GM23248 (cell line): ENCODE measurements at regions not wholly inside any gene's neighbourhood (a gene's known extent, or its start where the extent isn't known, plus 50 kb on each side); places are given as distances from the start of the nearest gene placed in this dataset.

ENCODE experiments used
- DNase-seq: peaks from one replicate; pipeline ENCODE4 v3.0.0-alpha.2; 2015
- H2AFZ ChIP-seq: fragments of 200-600 bp; sonication (generic); 2 replicates; pipeline ENCODE4 v1.6.1; 2016; ENCODE audit warnings: antibody characterized with exemption
- H3F3A ChIP-seq: fragments of 200-600 bp; sonication (generic); 2 replicates; pipeline ENCODE4 v1.6.1; 2016; ENCODE audit warnings: mild to moderate bottlenecking, antibody characterized with exemption, mixed run types; ENCODE audit not compliant: insufficient read depth
- H3K27ac ChIP-seq: fragments of 200-600 bp; sonication (generic); 2 replicates; pipeline ENCODE4 v1.5.1; 2016; ENCODE audit warnings: mild to moderate bottlenecking
- H3K27me3 ChIP-seq: fragments of 200-600 bp; sonication (generic); replicated peaks from 2 replicates; pipeline ENCODE4 v1.6.1; 2016; ENCODE audit warnings: mild to moderate bottlenecking; ENCODE audit not compliant: insufficient read depth
- H3K36me3 ChIP-seq: fragments of 200-600 bp; sonication (generic); 2 replicates; pipeline ENCODE4 v1.6.1; 2016; ENCODE audit warnings: low read depth, mild to moderate bottlenecking
- H3K4me1 ChIP-seq: fragments of 200-600 bp; sonication (generic); 2 replicates; pipeline ENCODE4 v1.6.1; 2016; ENCODE audit warnings: mild to moderate bottlenecking; ENCODE audit not compliant: insufficient read depth
- H3K4me2 ChIP-seq: fragments of 200-600 bp; sonication (generic); one replicate; pipeline ENCODE4 v1.6.1; 2016; ENCODE audit warnings: mild to moderate bottlenecking; ENCODE audit not compliant: unreplicated experiment
- H3K4me3 ChIP-seq: fragments of 200-600 bp; sonication (generic); 2 replicates; pipeline ENCODE4 v1.5.1; 2016; ENCODE audit warnings: mild to moderate bottlenecking
- H3K79me2 ChIP-seq: fragments of 200-600 bp; sonication (generic); 2 replicates; pipeline ENCODE4 v1.6.1; 2016; ENCODE audit warnings: mild to moderate bottlenecking; ENCODE audit not compliant: insufficient read depth
- H3K9ac ChIP-seq: fragments of 200-600 bp; sonication (generic); 2 replicates; pipeline ENCODE4 v1.6.1; 2016; ENCODE audit warnings: mild to moderate bottlenecking
- H3K9me2 ChIP-seq: fragments of 200-600 bp; sonication (generic); 2 replicates; pipeline ENCODE4 v1.6.1; 2016; ENCODE audit warnings: mixed run types, mild to moderate bottlenecking, moderate library complexity; ENCODE audit not compliant: insufficient read depth
- H3K9me3 ChIP-seq: fragments of 200-600 bp; sonication (generic); one replicate; pipeline ENCODE4 v1.6.1; 2017; ENCODE audit warnings: low read depth
- H4K20me1 ChIP-seq: fragments of 200-600 bp; sonication (generic); 2 replicates; pipeline ENCODE4 v1.6.0; 2016; ENCODE audit not compliant: insufficient read depth
- EZH2 ChIP-seq: fragments of 200-600 bp; sonication (generic); IDR thresholded peaks from 2 replicates; pipeline ENCODE4 v1.6.1; 2018; ENCODE audit warnings: antibody characterized with exemption, mild to moderate bottlenecking; ENCODE audit not compliant: insufficient read depth, poor library complexity, severe bottlenecking
- EZH2phosphoT487 ChIP-seq: fragments of 200-600 bp; sonication (generic); IDR thresholded peaks from 2 replicates; pipeline ENCODE4 v1.6.1; 2018; ENCODE audit warnings: antibody characterized with exemption, moderate library complexity, mild to moderate bottlenecking, low read depth; ENCODE audit not compliant: insufficient read depth
- WGBS, 2 experiments: methylation state at CpG; one replicate each; pipeline ENCODE4 v1.1.6; 2015 to 2017; ENCODE audit warnings: low lambda C conversion rate in 2 of 2, low coverage in 1 of 2; ENCODE audit errors: missing lambda C conversion rate in 2 of 2; 5-methylcytosine and 5-hydroxymethylcytosine counted together
- in situ Hi-C: fragments of 300-500 bp; cut with MboI; formaldehyde crosslinking; loops from 2 replicates; pipeline ENCODE4 v1.15.0; 2020

DNA sequence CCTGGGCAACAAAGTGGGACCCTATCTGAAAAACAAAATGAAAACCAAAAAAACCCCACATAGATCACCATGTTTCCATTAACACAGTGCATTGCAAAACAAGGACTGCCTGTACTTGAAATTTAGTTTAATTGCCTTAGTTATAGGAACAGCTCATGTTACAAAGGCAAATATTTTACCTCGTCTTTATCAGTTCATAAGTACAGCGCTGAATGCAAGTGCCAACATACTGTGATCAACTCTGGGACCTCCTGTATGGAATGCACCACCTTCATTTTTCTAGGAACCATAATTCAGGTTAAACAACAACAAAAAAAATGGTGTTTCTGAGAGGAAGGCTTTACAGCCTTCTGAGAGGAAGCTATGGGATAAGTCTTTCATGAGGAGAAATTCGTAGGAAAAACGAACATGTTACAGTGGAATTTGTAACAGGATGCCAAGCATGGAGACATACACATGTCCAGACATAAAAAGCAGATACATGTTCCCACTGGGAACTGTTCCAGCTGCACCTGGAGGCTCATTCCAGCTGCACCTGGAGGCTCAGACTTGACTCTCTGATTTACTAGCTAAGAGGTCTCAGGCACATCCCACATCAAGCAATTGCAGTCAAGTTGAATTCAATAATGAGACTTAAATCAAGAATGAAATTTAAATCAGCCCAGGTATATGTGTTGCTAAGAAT, 821.3 kb downstream of the NLGN4Y start:
- Histone ChIP-seq H3K36me3 (no peaks in the 10 kb centered on the region), H3K27ac (no peak overlapping the region), H4K20me1 (no peaks in the 10 kb centered on the region), H3K79me2 (no peaks in the 10 kb centered on the region), H3K9me3 (no peaks in the 10 kb centered on the region), H2AFZ (no peak overlapping the region), H3K9ac (no peak overlapping the region), H3K4me3 (no peak overlapping the region), H3F3A (no peaks in the 10 kb centered on the region), H3K4me2 (no peak overlapping the region), H3K9me2 (no peaks in the 10 kb centered on the region), H3K4me1 (no peaks in the 10 kb centered on the region), H3K27me3 (no peaks in the 10 kb centered on the region)
- TF ChIP-seq EZH2phosphoT487 (no peak), EZH2 (no peak)
- in situ Hi-C loops = no loop called here
- WGBS, 2 experiments = 1 to 5% methylated on average over 2 to 4 of the region's 4 CpGs
- no peak for DNase-seq

DNA sequence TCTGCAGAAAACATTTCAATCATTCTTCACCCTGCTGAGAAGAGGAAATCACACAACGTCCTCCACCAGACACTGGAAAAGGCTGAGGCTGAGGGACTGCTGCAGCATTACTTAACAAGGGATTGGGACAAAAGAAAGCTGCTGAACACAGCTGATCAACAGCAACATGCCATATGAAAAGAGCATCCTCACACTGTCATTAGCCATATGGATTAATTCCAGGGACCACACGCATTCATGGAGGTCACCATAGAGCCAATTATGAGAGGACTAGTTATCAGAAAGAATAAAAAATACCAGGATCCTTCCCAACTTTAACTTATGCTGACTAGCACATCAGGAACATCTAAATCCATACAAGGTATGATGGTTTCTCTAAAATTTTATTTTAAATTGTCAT, 825.0 kb downstream of the NLGN4Y start:
- Histone ChIP-seq H3K79me2 (no peaks in the 10 kb centered on the region), H3K27me3 (no peaks in the 10 kb centered on the region), H3K4me3 (no peak overlapping the region), H3K36me3 (no peaks in the 10 kb centered on the region), H3K9me3 (no peaks in the 10 kb centered on the region), H2AFZ (no peak overlapping the region), H3K9me2 (no peaks in the 10 kb centered on the region), H3K4me2 (no peak overlapping the region), H3K4me1 (no peaks in the 10 kb centered on the region), H4K20me1 (no peaks in the 10 kb centered on the region), H3K27ac (no peak overlapping the region), H3F3A (no peaks in the 10 kb centered on the region), H3K9ac (no peak overlapping the region)
- 0% methylated on average over 2 of the region's 2 CpGs for WGBS, 2 experiments
- TF ChIP-seq EZH2phosphoT487 = no peak
- TF ChIP-seq EZH2 = no peak
- in situ Hi-C loops = no loop called here
- no peak for DNase-seq

DNA sequence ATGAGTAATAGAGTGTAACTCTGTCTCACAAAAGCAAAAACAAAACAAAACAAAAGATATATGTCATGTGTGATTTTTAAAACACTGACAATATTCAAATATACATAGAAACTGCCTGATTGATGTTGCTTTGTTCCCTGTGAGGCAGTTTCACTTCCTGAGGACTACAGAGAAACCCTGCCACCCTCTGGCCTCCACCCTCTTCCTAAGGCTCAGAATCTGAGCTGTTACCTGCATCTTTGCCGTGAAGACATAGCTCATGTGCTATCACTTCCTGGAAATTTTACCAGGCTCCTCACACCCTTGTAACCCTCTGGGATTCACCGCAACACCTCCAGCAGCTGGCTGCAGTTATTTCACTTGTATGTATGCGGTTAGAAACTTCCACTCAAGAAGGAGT, 831.0 kb downstream of the NLGN4Y start:
- Histone ChIP-seq H3K9me3 (no peaks in the 10 kb centered on the region), H3K4me2 (no peak overlapping the region), H2AFZ (no peak overlapping the region), H3K9me2 (no peaks in the 10 kb centered on the region), H3F3A (no peaks in the 10 kb centered on the region), H3K4me1 (no peaks in the 10 kb centered on the region), H3K36me3 (no peaks in the 10 kb centered on the region), H3K4me3 (no peak overlapping the region), H3K27me3 (no peaks in the 10 kb centered on the region), H3K27ac (no peak overlapping the region), H3K9ac (no peak overlapping the region), H4K20me1 (no peaks in the 10 kb centered on the region), H3K79me2 (no peaks in the 10 kb centered on the region)
- peak; percentile 2 for DNase-seq
- in situ Hi-C loops = no loop called here
- TF ChIP-seq EZH2phosphoT487 (no peak), EZH2 (no peak)
- 12 to 16% methylated on average over 3 of the region's 3 CpGs for WGBS, 2 experiments

DNA sequence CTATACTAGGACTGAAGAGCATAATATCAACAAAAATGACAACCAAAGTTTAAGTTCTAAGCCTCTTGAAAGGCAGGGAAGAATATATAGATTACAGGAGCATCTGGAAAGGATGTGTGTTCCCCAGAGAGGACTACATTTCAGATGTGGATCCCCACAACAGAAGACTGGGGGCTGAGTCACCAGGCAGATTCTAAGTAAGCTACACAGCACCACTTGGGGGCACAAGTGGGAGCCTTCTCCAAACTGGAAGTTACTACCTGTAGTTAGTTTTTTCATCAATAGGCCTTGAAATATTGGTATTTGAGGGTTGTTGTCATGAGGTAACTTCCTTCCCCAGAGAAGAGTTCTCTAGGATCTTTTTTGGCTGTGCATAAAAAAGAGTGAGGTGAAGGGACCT, 836.1 kb downstream of the NLGN4Y start:
- Histone ChIP-seq H3K9me3 (no peaks in the 10 kb centered on the region), H2AFZ (no peak overlapping the region), H3K4me3 (no peak overlapping the region), H3K9me2 (no peaks in the 10 kb centered on the region), H3K79me2 (no peaks in the 10 kb centered on the region), H3K9ac (no peak overlapping the region), H3F3A (no peaks in the 10 kb centered on the region), H3K27ac (no peak overlapping the region), H3K36me3 (no peaks in the 10 kb centered on the region), H4K20me1 (no peaks in the 10 kb centered on the region), H3K4me2 (no peak overlapping the region), H3K4me1 (no peaks in the 10 kb centered on the region), H3K27me3 (no peaks in the 10 kb centered on the region)
- in situ Hi-C loops = no loop called here
- TF ChIP-seq EZH2phosphoT487 (no peak), EZH2 (no peak)
- DNase-seq = peak; percentile 15

DNA sequence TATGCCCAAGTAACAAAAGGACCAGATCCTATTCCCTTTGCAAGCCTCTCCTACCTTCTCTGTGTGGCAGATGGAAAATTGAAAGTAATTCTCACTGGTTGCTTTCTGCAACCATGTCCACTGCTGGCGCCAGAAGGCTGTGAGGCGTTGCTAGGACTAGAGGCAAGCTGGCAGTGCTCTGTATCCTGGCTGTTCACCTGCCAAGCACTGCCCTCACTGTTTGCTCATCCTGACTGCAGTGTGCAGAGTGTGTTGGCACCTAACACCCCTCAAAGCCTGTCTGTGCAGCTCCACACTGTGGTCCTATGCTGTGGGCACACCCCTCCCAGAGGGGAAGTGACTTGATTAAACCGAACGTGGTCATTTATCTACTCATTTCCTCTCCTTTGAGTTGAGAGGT, 840.7 kb downstream of the NLGN4Y start:
- no peak for DNase-seq
- Histone ChIP-seq H3K79me2 (no peaks in the 10 kb centered on the region), H3K4me3 (no peak overlapping the region), H4K20me1 (no peaks in the 10 kb centered on the region), H3K4me2 (no peak overlapping the region), H3K9me2 (no peaks in the 10 kb centered on the region), H3K36me3 (no peaks in the 10 kb centered on the region), H3F3A (no peaks in the 10 kb centered on the region), H2AFZ (no peak overlapping the region), H3K27me3 (no peaks in the 10 kb centered on the region), H3K9ac (no peak overlapping the region), H3K4me1 (no peaks in the 10 kb centered on the region), H3K9me3 (no peaks in the 10 kb centered on the region), H3K27ac (no peak overlapping the region)
- in situ Hi-C loops = no loop called here
- WGBS, 2 experiments = 67 to 77% methylated on average over 3 to 4 of the region's 4 CpGs
- TF ChIP-seq EZH2 (no peak), EZH2phosphoT487 (no peak)
